Parathyroid adenoma (tissue), 2 donors: ENCODE measurements at regions not wholly inside any gene's neighbourhood (a gene's known extent, or its start where the extent isn't known, plus 50 kb on each side); places are given as distances from the start of the nearest gene placed in this dataset.

ENCODE experiments used
- H2AFZ ChIP-seq: fragments of 300-600 bp; sonication (generic); one replicate; pipeline ENCODE4 v1.7.0; 2017; ENCODE audit warnings: antibody characterized with exemption, mild to moderate bottlenecking
- H3K27ac ChIP-seq: fragments of 300-600 bp; sonication (generic); one replicate; pipeline ENCODE4 v1.7.0; 2017
- H3K27me3 ChIP-seq: fragments of 300-600 bp; sonication (generic); one replicate; pipeline ENCODE4 v1.7.0; 2017; ENCODE audit warnings: low read length; ENCODE audit not compliant: control insufficient read depth, insufficient read depth
- H3K36me3 ChIP-seq: fragments of 300-600 bp; sonication (generic); one replicate; pipeline ENCODE4 v1.7.0; 2017; ENCODE audit warnings: low read length; ENCODE audit not compliant: control insufficient read depth, insufficient read depth
- H3K4me1 ChIP-seq: fragments of 300-600 bp; sonication (generic); one replicate; pipeline ENCODE4 v1.7.0; 2017; ENCODE audit warnings: control low read depth
- H3K4me2 ChIP-seq: fragments of 300-600 bp; sonication (generic); one replicate; pipeline ENCODE4 v1.7.0; 2017; ENCODE audit warnings: low read length
- H3K4me3 ChIP-seq: fragments of 300-600 bp; sonication (generic); one replicate; pipeline ENCODE4 v1.7.0; 2017; ENCODE audit warnings: low read depth, low read length
- H3K79me2 ChIP-seq: fragments of 300-600 bp; sonication (generic); one replicate; pipeline ENCODE4 v1.7.0; 2017; ENCODE audit warnings: control low read depth
- H3K9ac ChIP-seq: fragments of 300-600 bp; sonication (generic); one replicate; pipeline ENCODE4 v1.7.0; 2017; ENCODE audit warnings: mild to moderate bottlenecking
- H3K9me3 ChIP-seq: fragments of 300-600 bp; sonication (generic); one replicate; pipeline ENCODE4 v1.7.0; 2017; ENCODE audit warnings: low read length; ENCODE audit not compliant: control insufficient read depth
- TF ChIP-seq, protein P1 (sequence below): fragments of 300-600 bp; sonication (generic); IDR thresholded peaks from one replicate; pipeline ENCODE4 v1.7.0; 2017; ENCODE audit warnings: antibody characterized with exemption, mild to moderate bottlenecking
- donor health status: primary hyperparathyroidism.

DNA sequence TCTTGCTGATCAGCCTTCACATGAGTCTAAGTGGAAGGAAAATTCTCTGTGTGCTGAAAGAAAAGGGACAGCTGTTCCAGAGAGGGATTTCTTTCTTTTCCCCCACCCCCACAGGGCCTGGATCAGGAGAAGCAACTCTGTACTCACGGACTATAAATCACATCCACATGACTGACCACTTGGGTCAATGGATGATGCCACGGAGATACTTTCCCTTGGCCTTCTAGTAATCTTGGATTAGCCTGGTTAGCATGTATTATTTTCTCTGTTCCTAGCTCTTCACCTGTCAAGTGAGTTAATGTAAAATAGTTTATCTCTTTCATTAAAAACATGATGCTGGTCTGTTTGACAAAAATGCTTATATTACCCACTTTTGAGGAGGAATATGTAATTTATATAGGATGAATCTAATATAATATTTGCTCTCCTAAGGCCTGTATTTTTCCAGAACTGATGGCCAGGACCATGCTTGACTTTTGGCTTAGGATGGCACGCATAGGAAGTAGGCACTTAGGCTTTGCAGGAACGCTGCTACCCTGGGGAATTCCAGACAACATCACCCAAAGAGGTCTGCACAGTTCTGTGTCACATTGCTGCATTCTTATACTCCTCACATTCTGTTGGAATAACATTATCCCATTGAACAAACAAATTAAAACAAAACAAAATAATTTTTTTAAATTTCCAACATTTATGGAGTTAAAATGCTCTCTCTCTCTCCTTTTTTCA lies 892.1 kb downstream of the TLE1 start:
- H2AFZ ChIP-seq, result no peak overlapping the region
- H3K79me2 ChIP-seq, result no peaks in the 10 kb centered on the region
- TF ChIP-seq, protein P1, sequence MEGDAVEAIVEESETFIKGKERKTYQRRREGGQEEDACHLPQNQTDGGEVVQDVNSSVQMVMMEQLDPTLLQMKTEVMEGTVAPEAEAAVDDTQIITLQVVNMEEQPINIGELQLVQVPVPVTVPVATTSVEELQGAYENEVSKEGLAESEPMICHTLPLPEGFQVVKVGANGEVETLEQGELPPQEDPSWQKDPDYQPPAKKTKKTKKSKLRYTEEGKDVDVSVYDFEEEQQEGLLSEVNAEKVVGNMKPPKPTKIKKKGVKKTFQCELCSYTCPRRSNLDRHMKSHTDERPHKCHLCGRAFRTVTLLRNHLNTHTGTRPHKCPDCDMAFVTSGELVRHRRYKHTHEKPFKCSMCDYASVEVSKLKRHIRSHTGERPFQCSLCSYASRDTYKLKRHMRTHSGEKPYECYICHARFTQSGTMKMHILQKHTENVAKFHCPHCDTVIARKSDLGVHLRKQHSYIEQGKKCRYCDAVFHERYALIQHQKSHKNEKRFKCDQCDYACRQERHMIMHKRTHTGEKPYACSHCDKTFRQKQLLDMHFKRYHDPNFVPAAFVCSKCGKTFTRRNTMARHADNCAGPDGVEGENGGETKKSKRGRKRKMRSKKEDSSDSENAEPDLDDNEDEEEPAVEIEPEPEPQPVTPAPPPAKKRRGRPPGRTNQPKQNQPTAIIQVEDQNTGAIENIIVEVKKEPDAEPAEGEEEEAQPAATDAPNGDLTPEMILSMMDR, result no peak
- H3K27me3 ChIP-seq, result no peaks in the 10 kb centered on the region
- no peaks in the 10 kb centered on the region for H3K4me1 ChIP-seq
- H3K4me3 ChIP-seq, result no peak overlapping the region
- H3K9ac ChIP-seq, result no peak overlapping the region
- H3K9me3 ChIP-seq, result no peaks in the 10 kb centered on the region
- no peaks in the 10 kb centered on the region for H3K36me3 ChIP-seq
- H3K27ac ChIP-seq, result no peak overlapping the region
- no peak overlapping the region for H3K4me2 ChIP-seq

DNA sequence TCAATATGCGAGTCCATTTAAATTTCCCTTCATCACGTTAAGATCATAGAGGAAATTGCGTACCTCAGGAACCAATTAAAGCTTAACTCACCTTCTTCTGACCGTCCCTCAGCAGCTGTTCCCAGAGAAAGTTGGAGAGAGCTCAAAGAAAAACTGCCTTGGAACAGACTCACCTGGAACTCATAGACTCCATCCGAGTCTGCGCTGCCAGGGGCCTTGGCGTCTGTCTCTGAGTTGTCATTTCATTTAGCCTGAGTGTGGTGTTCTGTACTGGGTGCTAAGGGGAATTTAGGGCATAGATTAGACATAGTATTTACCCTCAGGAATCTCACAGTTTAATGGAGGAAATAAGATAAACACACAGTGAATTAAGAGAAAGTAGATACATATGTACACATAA lies 892.7 kb downstream of the TLE1 start:
- H3K36me3 ChIP-seq, result no peaks in the 10 kb centered on the region
- H3K27ac ChIP-seq, result no peak overlapping the region
- no peaks in the 10 kb centered on the region for H3K27me3 ChIP-seq
- H3K9ac ChIP-seq, result no peak overlapping the region
- H3K9me3 ChIP-seq, result no peaks in the 10 kb centered on the region
- TF ChIP-seq, protein P1, result no peak
- no peaks in the 10 kb centered on the region for H3K4me1 ChIP-seq
- H3K4me2 ChIP-seq, result no peak overlapping the region
- H3K79me2 ChIP-seq, result no peaks in the 10 kb centered on the region
- H2AFZ ChIP-seq, result no peak overlapping the region
- H3K4me3 ChIP-seq, result no peak overlapping the region

DNA sequence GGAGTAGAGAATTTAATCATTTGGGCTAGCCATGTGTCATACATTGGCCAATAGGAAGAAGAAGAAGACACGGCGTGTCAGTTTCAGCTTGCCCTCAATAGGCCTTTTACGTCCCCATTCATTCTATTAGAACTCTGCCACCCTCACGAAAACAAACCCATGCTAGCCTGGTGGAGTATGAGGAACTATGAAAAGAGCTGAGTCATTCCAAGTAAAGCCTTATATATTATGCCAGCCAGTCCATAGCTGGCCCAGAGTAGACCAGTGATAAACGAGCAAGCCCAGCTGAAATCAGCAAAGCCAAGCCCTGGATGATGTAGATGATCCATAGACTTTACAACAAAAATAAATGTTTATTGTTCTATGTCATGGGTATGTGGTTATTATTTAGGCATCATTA lies 895.1 kb downstream of the TLE1 start:
- Histone ChIP-seq H3K9ac (no peak overlapping the region), H3K4me3 (no peak overlapping the region), H3K9me3 (no peaks in the 10 kb centered on the region), H3K79me2 (no peaks in the 10 kb centered on the region), H3K27ac (no peak overlapping the region), H3K27me3 (no peaks in the 10 kb centered on the region), H3K36me3 (no peaks in the 10 kb centered on the region), H3K4me2 (no peak overlapping the region), H3K4me1 (no peaks in the 10 kb centered on the region), H2AFZ (no peak overlapping the region)
- TF ChIP-seq, protein P1, result no peak

DNA sequence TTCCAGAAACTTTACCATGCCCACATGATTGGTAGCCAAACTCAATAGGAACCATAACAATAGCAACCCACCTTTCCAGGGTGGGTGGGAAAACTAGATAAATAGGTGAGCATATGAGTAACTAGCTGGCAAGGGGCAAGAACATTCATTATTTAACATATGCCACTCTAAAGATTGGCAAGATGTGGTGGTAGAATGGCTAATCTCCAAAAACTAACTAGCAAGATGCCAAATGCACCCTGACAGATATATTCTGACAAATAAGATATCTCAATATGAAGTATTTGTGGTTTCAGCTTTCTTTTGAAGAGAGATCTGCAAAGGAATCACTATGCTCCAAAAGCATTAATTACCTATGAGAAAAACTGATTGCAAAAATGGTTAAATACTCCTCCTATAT lies 895.6 kb downstream of the TLE1 start:
- Histone ChIP-seq H3K4me3 (no peak overlapping the region), H3K4me2 (no peak overlapping the region), H3K9ac (no peak overlapping the region), H3K27ac (no peak overlapping the region), H2AFZ (no peak overlapping the region), H3K36me3 (no peaks in the 10 kb centered on the region), H3K27me3 (no peaks in the 10 kb centered on the region), H3K79me2 (no peaks in the 10 kb centered on the region), H3K9me3 (no peaks in the 10 kb centered on the region), H3K4me1 (no peaks in the 10 kb centered on the region)
- TF ChIP-seq, protein P1, result no peak

DNA sequence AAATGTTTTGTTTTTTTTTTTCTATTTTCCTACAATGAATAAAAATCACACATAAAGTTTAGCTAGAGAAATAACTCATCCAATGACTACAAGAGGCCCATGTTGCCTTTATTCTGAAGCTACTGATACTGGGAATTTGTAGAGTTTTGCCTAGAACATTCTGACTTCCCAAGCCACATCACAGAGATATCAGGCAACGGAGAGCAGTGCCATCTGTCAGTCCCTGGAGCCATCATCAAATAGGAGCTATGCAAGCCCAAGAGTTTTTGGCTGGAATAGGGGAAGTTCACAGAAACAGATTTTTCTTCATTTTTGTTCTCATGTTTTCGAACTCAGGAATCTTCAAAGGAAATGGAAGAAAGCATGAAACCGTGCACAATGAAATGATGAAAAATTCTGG lies 896.6 kb downstream of the TLE1 start:
- no peaks in the 10 kb centered on the region for H3K27me3 ChIP-seq
- H2AFZ ChIP-seq, result no peak overlapping the region
- no peaks in the 10 kb centered on the region for H3K4me1 ChIP-seq
- TF ChIP-seq, protein P1, result no peak
- no peak overlapping the region for H3K4me3 ChIP-seq
- H3K9me3 ChIP-seq, result no peaks in the 10 kb centered on the region
- H3K4me2 ChIP-seq, result no peak overlapping the region
- no peaks in the 10 kb centered on the region for H3K36me3 ChIP-seq
- no peak overlapping the region for H3K9ac ChIP-seq
- H3K27ac ChIP-seq, result no peak overlapping the region
- no peaks in the 10 kb centered on the region for H3K79me2 ChIP-seq
